GM23248 (cell line): ENCODE measurements at regions not wholly inside any gene's neighbourhood (a gene's known extent, or its start where the extent isn't known, plus 50 kb on each side); places are given as distances from the start of the nearest gene placed in this dataset.

ENCODE experiments used
- DNase-seq: peaks from one replicate; pipeline ENCODE4 v3.0.0-alpha.2; 2015
- H2AFZ ChIP-seq: fragments of 200-600 bp; sonication (generic); 2 replicates; pipeline ENCODE4 v1.6.1; 2016; ENCODE audit warnings: antibody characterized with exemption
- H3F3A ChIP-seq: fragments of 200-600 bp; sonication (generic); 2 replicates; pipeline ENCODE4 v1.6.1; 2016; ENCODE audit warnings: mild to moderate bottlenecking, antibody characterized with exemption, mixed run types; ENCODE audit not compliant: insufficient read depth
- H3K27ac ChIP-seq: fragments of 200-600 bp; sonication (generic); 2 replicates; pipeline ENCODE4 v1.5.1; 2016; ENCODE audit warnings: mild to moderate bottlenecking
- H3K27me3 ChIP-seq: fragments of 200-600 bp; sonication (generic); replicated peaks from 2 replicates; pipeline ENCODE4 v1.6.1; 2016; ENCODE audit warnings: mild to moderate bottlenecking; ENCODE audit not compliant: insufficient read depth
- H3K36me3 ChIP-seq: fragments of 200-600 bp; sonication (generic); 2 replicates; pipeline ENCODE4 v1.6.1; 2016; ENCODE audit warnings: low read depth, mild to moderate bottlenecking
- H3K4me1 ChIP-seq: fragments of 200-600 bp; sonication (generic); 2 replicates; pipeline ENCODE4 v1.6.1; 2016; ENCODE audit warnings: mild to moderate bottlenecking; ENCODE audit not compliant: insufficient read depth
- H3K4me2 ChIP-seq: fragments of 200-600 bp; sonication (generic); one replicate; pipeline ENCODE4 v1.6.1; 2016; ENCODE audit warnings: mild to moderate bottlenecking; ENCODE audit not compliant: unreplicated experiment
- H3K4me3 ChIP-seq: fragments of 200-600 bp; sonication (generic); 2 replicates; pipeline ENCODE4 v1.5.1; 2016; ENCODE audit warnings: mild to moderate bottlenecking
- H3K79me2 ChIP-seq: fragments of 200-600 bp; sonication (generic); 2 replicates; pipeline ENCODE4 v1.6.1; 2016; ENCODE audit warnings: mild to moderate bottlenecking; ENCODE audit not compliant: insufficient read depth
- H3K9ac ChIP-seq: fragments of 200-600 bp; sonication (generic); 2 replicates; pipeline ENCODE4 v1.6.1; 2016; ENCODE audit warnings: mild to moderate bottlenecking
- H3K9me2 ChIP-seq: fragments of 200-600 bp; sonication (generic); 2 replicates; pipeline ENCODE4 v1.6.1; 2016; ENCODE audit warnings: mixed run types, mild to moderate bottlenecking, moderate library complexity; ENCODE audit not compliant: insufficient read depth
- H3K9me3 ChIP-seq: fragments of 200-600 bp; sonication (generic); one replicate; pipeline ENCODE4 v1.6.1; 2017; ENCODE audit warnings: low read depth
- H4K20me1 ChIP-seq: fragments of 200-600 bp; sonication (generic); 2 replicates; pipeline ENCODE4 v1.6.0; 2016; ENCODE audit not compliant: insufficient read depth
- EZH2 ChIP-seq: fragments of 200-600 bp; sonication (generic); IDR thresholded peaks from 2 replicates; pipeline ENCODE4 v1.6.1; 2018; ENCODE audit warnings: antibody characterized with exemption, mild to moderate bottlenecking; ENCODE audit not compliant: insufficient read depth, poor library complexity, severe bottlenecking
- EZH2phosphoT487 ChIP-seq: fragments of 200-600 bp; sonication (generic); IDR thresholded peaks from 2 replicates; pipeline ENCODE4 v1.6.1; 2018; ENCODE audit warnings: antibody characterized with exemption, moderate library complexity, mild to moderate bottlenecking, low read depth; ENCODE audit not compliant: insufficient read depth
- WGBS, 2 experiments: methylation state at CpG; one replicate each; pipeline ENCODE4 v1.1.6; 2015 to 2017; ENCODE audit warnings: low lambda C conversion rate in 2 of 2, low coverage in 1 of 2; ENCODE audit errors: missing lambda C conversion rate in 2 of 2; 5-methylcytosine and 5-hydroxymethylcytosine counted together
- in situ Hi-C: fragments of 300-500 bp; cut with MboI; formaldehyde crosslinking; loops from 2 replicates; pipeline ENCODE4 v1.15.0; 2020

GRCh38 chr7:25512061-25512687 lies 283.9 kb upstream of the NPVF start:
- TF ChIP-seq EZH2, result no peak
- TF ChIP-seq EZH2phosphoT487, result no peak
- H3K27me3 ChIP-seq, result no peaks in the 10 kb centered on the region
- H3K9me3 ChIP-seq, result no peaks in the 10 kb centered on the region
- H3K36me3 ChIP-seq, result no peaks in the 10 kb centered on the region
- no peak overlapping the region for H3K4me2 ChIP-seq
- in situ Hi-C loops, result no loop called here
- H3F3A ChIP-seq, result no peaks in the 10 kb centered on the region
- no peaks in the 10 kb centered on the region for H3K79me2 ChIP-seq
- H3K27ac ChIP-seq, result no peak overlapping the region
- H2AFZ ChIP-seq, result no peak overlapping the region
- no peaks in the 10 kb centered on the region for H4K20me1 ChIP-seq
- no peaks in the 10 kb centered on the region for H3K9me2 ChIP-seq
- no peak overlapping the region for H3K9ac ChIP-seq
- H3K4me3 ChIP-seq, result no peak overlapping the region
- H3K4me1 ChIP-seq, result no peaks in the 10 kb centered on the region
- WGBS, 2 experiments, result 45 to 46% methylated on average over 5 of the region's 5 CpGs
- DNase-seq, result no peak

DNA sequence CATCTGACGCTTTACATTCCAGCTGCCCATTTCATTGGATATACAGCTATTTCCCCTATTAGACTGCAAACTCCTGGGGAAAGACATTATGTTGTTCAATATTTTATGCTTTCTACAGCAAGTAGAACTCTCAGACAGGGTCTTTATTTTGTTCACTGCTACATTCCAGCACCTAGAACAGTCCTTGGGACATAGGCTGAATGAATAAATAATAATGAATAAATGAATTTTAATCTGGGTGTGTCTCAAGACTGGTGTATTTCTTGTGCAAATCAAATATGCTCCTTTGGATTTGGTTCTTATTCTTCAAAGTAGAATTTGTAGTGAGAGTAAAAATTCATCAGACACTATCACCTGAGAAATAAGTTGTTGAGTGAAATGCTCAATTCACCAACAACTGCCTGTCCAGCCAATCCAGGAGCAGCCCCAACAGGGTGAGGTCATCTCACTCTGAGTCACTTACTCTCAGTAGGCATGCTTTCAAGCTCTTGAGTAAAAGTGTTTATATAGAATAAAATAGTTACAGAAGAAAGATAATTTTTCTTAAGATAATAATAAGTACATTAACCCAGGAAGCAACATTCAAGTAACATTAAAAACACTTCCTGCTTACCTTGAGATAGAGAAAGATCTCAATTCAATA lies 287.5 kb upstream of the NPVF start:
- Histone ChIP-seq H3K79me2 (no peaks in the 10 kb centered on the region), H3K4me3 (no peak overlapping the region), H3K9me3 (no peaks in the 10 kb centered on the region), H3K4me2 (no peak overlapping the region), H3K9ac (no peak overlapping the region), H3K9me2 (no peaks in the 10 kb centered on the region), H4K20me1 (no peaks in the 10 kb centered on the region), H2AFZ (no peak overlapping the region), H3F3A (no peaks in the 10 kb centered on the region), H3K36me3 (no peaks in the 10 kb centered on the region), H3K27me3 (no peaks in the 10 kb centered on the region), H3K27ac (no peak overlapping the region), H3K4me1 (no peaks in the 10 kb centered on the region)
- TF ChIP-seq EZH2 (no peak), EZH2phosphoT487 (no peak)
- 34 to 38% methylated on average over 1 of the region's 1 CpG for WGBS, 2 experiments
- in situ Hi-C loops, result no loop called here
- DNase-seq, result peak; percentile 21

DNA sequence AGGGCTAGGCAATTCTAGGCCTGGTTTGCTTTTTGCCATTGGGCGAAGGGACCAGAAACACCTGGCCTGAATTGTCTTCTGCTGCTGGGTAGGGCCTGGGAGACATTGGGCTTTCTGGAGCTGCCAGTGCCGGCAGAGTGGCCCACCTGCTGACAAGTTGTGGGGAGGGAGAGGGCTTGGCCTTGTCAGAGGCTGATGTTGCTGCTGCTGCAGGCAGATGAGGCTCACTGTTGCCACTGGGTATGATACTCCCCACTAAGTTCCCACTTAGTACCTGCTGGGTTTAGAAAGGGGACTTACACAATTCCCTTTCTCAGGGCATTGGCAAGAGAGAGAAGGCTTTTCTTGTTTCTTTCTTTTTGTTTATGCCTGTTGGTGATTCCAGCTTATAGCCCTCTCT lies 289.6 kb upstream of the NPVF start:
- TF ChIP-seq EZH2 (no peak), EZH2phosphoT487 (no peak)
- Histone ChIP-seq H2AFZ (no peak overlapping the region), H3K9me3 (no peaks in the 10 kb centered on the region), H3K4me1 (no peaks in the 10 kb centered on the region), H3K4me3 (no peak overlapping the region), H3F3A (no peaks in the 10 kb centered on the region), H4K20me1 (no peaks in the 10 kb centered on the region), H3K79me2 (no peaks in the 10 kb centered on the region), H3K27me3 (no peaks in the 10 kb centered on the region), H3K9me2 (no peaks in the 10 kb centered on the region), H3K36me3 (no peaks in the 10 kb centered on the region), H3K9ac (no peak overlapping the region), H3K27ac (no peak overlapping the region), H3K4me2 (no peak overlapping the region)
- in situ Hi-C loops, result no loop called here
- DNase-seq, result no peak
- 25 to 46% methylated on average over 2 of the region's 2 CpGs for WGBS, 2 experiments

DNA sequence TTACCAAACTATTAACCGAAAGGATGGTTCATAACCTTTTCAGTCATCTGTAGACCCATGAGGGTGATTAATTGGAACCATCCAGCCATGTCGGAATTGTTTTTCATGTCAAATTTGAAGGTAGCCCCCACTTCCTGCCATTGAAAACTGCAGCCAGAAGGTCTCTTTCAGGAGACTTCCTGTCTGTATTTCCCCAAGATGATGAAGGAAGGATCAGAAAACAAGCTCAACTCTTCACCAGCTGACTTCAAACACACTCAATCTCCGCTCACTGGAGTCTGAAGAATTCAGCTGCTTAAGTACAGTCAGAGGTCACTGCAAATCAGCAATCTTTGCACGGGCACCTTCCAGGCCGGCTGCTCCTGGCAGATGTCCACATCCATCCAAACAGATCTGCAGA lies 291.7 kb upstream of the NPVF start:
- Histone ChIP-seq H2AFZ (no peak overlapping the region), H4K20me1 (no peaks in the 10 kb centered on the region), H3K79me2 (no peaks in the 10 kb centered on the region), H3K27me3 (no peaks in the 10 kb centered on the region), H3K36me3 (no peaks in the 10 kb centered on the region), H3K4me2 (no peak overlapping the region), H3K9me2 (no peaks in the 10 kb centered on the region), H3K4me1 (no peaks in the 10 kb centered on the region), H3K9ac (no peak overlapping the region), H3F3A (no peaks in the 10 kb centered on the region), H3K9me3 (no peaks in the 10 kb centered on the region), H3K4me3 (no peak overlapping the region), H3K27ac (no peak overlapping the region)
- TF ChIP-seq EZH2 (no peak), EZH2phosphoT487 (no peak)
- in situ Hi-C loops, result no loop called here
- no peak for DNase-seq
- WGBS, 2 experiments, result 64 to 72% methylated on average over 5 of the region's 5 CpGs
